Vagina (tissue), 2 donors: ENCODE measurements at regions not wholly inside any gene's neighbourhood (a gene's known extent, or its start where the extent isn't known, plus 50 kb on each side); places are given as distances from the start of the nearest gene placed in this dataset.

Experiments
- DNase-seq, 2 donors: peaks; one replicate each; pipeline ENCODE4 v3.0.0-alpha.2; 2017; ENCODE audit errors: extremely low spot score in 2 of 2
- H3K27ac ChIP-seq: fragments of 200-600 bp; sonication (generic); one replicate; pipeline ENCODE4 v1.5.1; 2019
- H3K27me3 ChIP-seq: fragments of 200-600 bp; sonication (generic); one replicate; pipeline ENCODE4 v1.5.1; 2019
- H3K36me3 ChIP-seq, 2 donors: fragments of 200-600 bp; sonication (generic); one replicate each; pipeline ENCODE4 v1.5.1; 2017 to 2019
- H3K4me1 ChIP-seq: fragments of 200-600 bp; sonication (generic); one replicate; pipeline ENCODE4 v1.5.1; 2019
- H3K4me3 ChIP-seq, 2 donors: fragments of 200-600 bp; sonication (generic); 1 replicate in 1 of 2; 2 replicates in 1 of 2; pipeline ENCODE4 v1.5.1; 2016 to 2019
- H3K9me3 ChIP-seq: fragments of 200-600 bp; sonication (generic); one replicate; pipeline ENCODE4 v1.5.1; 2019
- POLR2A ChIP-seq, 2 donors: fragments of 450-650 bp; IDR thresholded peaks; one replicate each; pipeline ENCODE4 v1.6.1; 2017; ENCODE audit warnings: antibody characterized with exemption in 2 of 2, mild to moderate bottlenecking in 2 of 2, moderate library complexity in 2 of 2
- POLR2AphosphoS5 ChIP-seq, 2 donors: sonication (generic); formaldehyde crosslinking; IDR thresholded peaks; one replicate each; pipeline ENCODE4 v1.9.0; 2017; ENCODE audit warnings: antibody characterized with exemption in 2 of 2, mild to moderate bottlenecking in 2 of 2, low read depth in 1 of 2; ENCODE audit not compliant: insufficient read depth in 1 of 2
- intact Hi-C: fragments of 100-400 bp; cut with DNase I; formaldehyde crosslinking; loops from one replicate; pipeline ENCODE4 v1.15.1; 2023
- TF ChIP-seq, protein P1 (sequence below), 3 experiments: fragments of 450-650 bp in 2 of 3; fragments of 200-600 bp in 1 of 3; sonication (generic) in 1 of 3; IDR thresholded peaks; one replicate each; pipeline ENCODE4 v1.5.1; 2017 to 2019; ENCODE audit warnings: antibody characterized with exemption in 3 of 3, mild to moderate bottlenecking in 2 of 3, moderate library complexity in 2 of 3

DNA sequence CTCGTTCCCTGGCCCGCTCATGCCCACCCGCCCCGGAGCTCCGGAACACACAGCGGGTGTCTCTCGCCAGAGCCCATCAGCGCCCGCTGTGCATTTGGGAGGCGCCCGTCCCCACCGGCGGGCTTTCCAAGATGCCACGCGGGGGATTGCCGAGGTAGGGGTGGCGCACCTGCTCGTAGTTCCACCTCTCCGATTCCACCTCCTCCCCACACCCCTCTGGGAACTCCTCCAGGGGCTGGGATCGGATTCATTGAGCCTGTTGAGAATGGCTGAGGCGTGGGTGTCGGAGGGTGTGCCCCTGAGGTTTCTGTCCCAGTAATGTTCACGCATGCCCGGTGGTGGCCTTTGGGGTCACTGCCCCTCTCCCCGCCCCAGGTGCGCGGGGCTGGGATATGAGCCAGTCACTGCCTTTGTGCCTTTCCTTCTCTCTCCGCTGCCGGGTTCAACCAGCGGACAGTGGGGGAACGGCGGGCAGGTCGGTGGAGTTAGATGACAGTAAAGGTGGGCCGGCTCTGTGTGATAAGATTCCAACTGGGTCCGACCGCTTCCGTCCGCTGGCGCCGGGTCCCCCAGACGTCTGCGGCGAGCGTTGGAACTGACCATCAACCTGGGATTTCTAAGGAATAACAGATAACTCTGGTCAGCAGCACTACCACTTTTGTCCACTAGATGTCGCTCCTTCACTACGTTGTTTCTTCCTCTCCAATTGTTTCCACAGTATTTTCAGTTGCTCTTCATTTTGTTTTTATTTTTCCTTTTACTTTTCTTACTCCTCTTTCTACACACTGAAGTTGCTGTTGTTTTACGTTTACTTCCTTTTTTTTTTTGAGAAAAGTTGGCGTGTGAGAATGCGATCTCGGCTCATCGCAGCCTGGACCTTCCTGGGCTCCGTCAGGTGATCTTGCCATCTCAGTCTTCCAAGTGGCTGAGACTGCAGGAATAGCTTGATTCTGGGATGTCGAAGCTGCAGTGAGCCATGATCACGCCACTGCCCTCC is 178.1 kb upstream of the ALG10B start:
- H3K4me1 ChIP-seq, result peaks cover 9% of the 10 kb centered on the region
- intact Hi-C loops, result loop anchor here (5.0 kb wide), 1 partner anchor 179 kb away; the partner anchor contains the start of gene ALG10B
- no peaks in the 10 kb centered on the region for H3K36me3 ChIP-seq
- TF ChIP-seq, protein P1, sequence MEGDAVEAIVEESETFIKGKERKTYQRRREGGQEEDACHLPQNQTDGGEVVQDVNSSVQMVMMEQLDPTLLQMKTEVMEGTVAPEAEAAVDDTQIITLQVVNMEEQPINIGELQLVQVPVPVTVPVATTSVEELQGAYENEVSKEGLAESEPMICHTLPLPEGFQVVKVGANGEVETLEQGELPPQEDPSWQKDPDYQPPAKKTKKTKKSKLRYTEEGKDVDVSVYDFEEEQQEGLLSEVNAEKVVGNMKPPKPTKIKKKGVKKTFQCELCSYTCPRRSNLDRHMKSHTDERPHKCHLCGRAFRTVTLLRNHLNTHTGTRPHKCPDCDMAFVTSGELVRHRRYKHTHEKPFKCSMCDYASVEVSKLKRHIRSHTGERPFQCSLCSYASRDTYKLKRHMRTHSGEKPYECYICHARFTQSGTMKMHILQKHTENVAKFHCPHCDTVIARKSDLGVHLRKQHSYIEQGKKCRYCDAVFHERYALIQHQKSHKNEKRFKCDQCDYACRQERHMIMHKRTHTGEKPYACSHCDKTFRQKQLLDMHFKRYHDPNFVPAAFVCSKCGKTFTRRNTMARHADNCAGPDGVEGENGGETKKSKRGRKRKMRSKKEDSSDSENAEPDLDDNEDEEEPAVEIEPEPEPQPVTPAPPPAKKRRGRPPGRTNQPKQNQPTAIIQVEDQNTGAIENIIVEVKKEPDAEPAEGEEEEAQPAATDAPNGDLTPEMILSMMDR (IDR thresholded peaks at IDR 0.05), result peak; percentile 91
- no peak for TF ChIP-seq POLR2AphosphoS5 (IDR thresholded peaks at IDR 0.05; ENCODE audit: insufficient read depth in 1 of 2, low read depth in 1 of 2)
- no peak for TF ChIP-seq POLR2A (IDR thresholded peaks at IDR 0.05)
- H3K4me3 ChIP-seq, result peak overlapping the region; percentile 22 to 42
- no peak overlapping the region for H3K27ac ChIP-seq
- no peaks in the 10 kb centered on the region for H3K27me3 ChIP-seq
- peak in 1 of 2 donors; percentile 22 for DNase-seq
- no peaks in the 10 kb centered on the region for H3K9me3 ChIP-seq

GRCh38 chr12:38139456-38139855 is 177.1 kb upstream of the ALG10B start:
- Histone ChIP-seq H3K9me3 (no peaks in the 10 kb centered on the region), H3K4me1 (peaks cover 9% of the 10 kb centered on the region), H3K4me3 (no peak overlapping the region), H3K27ac (no peak overlapping the region), H3K27me3 (no peaks in the 10 kb centered on the region), H3K36me3 (no peaks in the 10 kb centered on the region)
- TF ChIP-seq POLR2AphosphoS5 (IDR thresholded peaks at IDR 0.05; ENCODE audit: insufficient read depth in 1 of 2, low read depth in 1 of 2), result no peak
- TF ChIP-seq, protein P1 (IDR thresholded peaks at IDR 0.05), result no peak
- no peak for TF ChIP-seq POLR2A (IDR thresholded peaks at IDR 0.05)
- DNase-seq, result peak; percentile 64 to 69
- intact Hi-C loops, result loop anchor here (5.0 kb wide), 1 partner anchor 178 kb away; the partner anchor contains the start of gene ALG10B

DNA sequence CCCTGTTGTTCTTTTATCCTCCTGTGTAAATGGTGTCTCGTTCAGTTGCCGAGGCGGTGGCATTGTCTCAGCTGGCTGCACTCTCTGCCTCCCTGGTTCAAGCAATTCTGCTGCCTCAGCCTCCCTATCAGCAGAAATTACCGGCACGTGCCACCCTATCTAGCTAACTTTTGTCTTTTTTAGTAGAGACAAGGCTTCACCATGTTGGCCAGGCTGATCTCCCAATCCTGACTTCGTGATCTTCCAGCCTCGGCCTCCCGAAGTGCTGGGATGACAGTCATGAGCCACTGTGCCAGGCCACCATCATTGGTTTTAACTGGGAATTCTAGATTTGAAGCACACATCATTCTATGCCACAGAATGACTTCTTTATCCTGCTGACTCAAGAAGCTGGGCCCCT is 175.3 kb upstream of the ALG10B start:
- Histone ChIP-seq H3K4me3 (no peak overlapping the region), H3K9me3 (no peaks in the 10 kb centered on the region), H3K27me3 (no peaks in the 10 kb centered on the region), H3K27ac (no peak overlapping the region), H3K36me3 (no peaks in the 10 kb centered on the region), H3K4me1 (peaks cover 9% of the 10 kb centered on the region)
- no peak for TF ChIP-seq POLR2A (IDR thresholded peaks at IDR 0.05)
- TF ChIP-seq, protein P1 (IDR thresholded peaks at IDR 0.05), result no peak
- no peak for TF ChIP-seq POLR2AphosphoS5 (IDR thresholded peaks at IDR 0.05; ENCODE audit: insufficient read depth in 1 of 2, low read depth in 1 of 2)
- intact Hi-C loops, result no loop called here
- peak; percentile 58 to 77 for DNase-seq

- no peaks in the 10 kb centered on the region for H3K36me3 ChIP-seq
- peaks cover 9% of the 10 kb centered on the region for H3K4me1 ChIP-seq
- no peaks in the 10 kb centered on the region for H3K9me3 ChIP-seq
- DNase-seq, result peak; percentile 64 to 82
- no peak overlapping the region for H3K27ac ChIP-seq
- H3K4me3 ChIP-seq, result no peak overlapping the region
- H3K27me3 ChIP-seq, result no peaks in the 10 kb centered on the region
- TF ChIP-seq, protein P1 (IDR thresholded peaks at IDR 0.05), result no peak
- intact Hi-C loops, result no loop called here
Observed at GRCh38 chr12:38141861-38142260, 174.7 kb upstream of the ALG10B start.

- no peaks in the 10 kb centered on the region for H3K36me3 ChIP-seq
- DNase-seq, result peak in 1 of 2 donors; percentile 49
- H3K27me3 ChIP-seq, result no peaks in the 10 kb centered on the region
- peaks cover 7% of the 10 kb centered on the region for H3K4me1 ChIP-seq
- H3K4me3 ChIP-seq, result no peak overlapping the region
- no peak for TF ChIP-seq POLR2AphosphoS5 (IDR thresholded peaks at IDR 0.05; ENCODE audit: insufficient read depth in 1 of 2, low read depth in 1 of 2)
- TF ChIP-seq POLR2A (IDR thresholded peaks at IDR 0.05), result no peak
- no peak overlapping the region for H3K27ac ChIP-seq
- no peaks in the 10 kb centered on the region for H3K9me3 ChIP-seq
- intact Hi-C loops, result no loop called here
Observed at GRCh38 chr12:38142974-38143373, 173.6 kb upstream of the ALG10B start.
